Activated CD4-positive, alpha-beta T cell treated with anti-CD3 and anti-CD28 coated beads, Interleukin-2, amount 10 ng/mL, durations not matched to agents 24 days and 14 days (primary cell): ENCODE measurements at regions not wholly inside any gene's neighbourhood (a gene's known extent, or its start where the extent isn't known, plus 50 kb on each side); places are given as distances from the start of the nearest gene placed in this dataset.

Experiments used
- DNase-seq: peaks from one replicate; pipeline ENCODE4 v3.0.0; 2022
- H3K27ac Mint-ChIP-seq: one replicate; pipeline ENCODE4 v1.8.0; 2022; ENCODE audit warnings: mild to moderate bottlenecking, mixed read lengths
- H3K27me3 Mint-ChIP-seq: one replicate; pipeline ENCODE4 v1.8.0; 2022; ENCODE audit warnings: mixed read lengths
- H3K36me3 Mint-ChIP-seq: one replicate; pipeline ENCODE4 v1.8.0; 2022; ENCODE audit warnings: low read depth, mild to moderate bottlenecking, mixed read lengths
- H3K4me1 Mint-ChIP-seq: one replicate; pipeline ENCODE4 v1.8.0; 2021; ENCODE audit warnings: mixed read lengths
- H3K4me3 Mint-ChIP-seq: one replicate; pipeline ENCODE4 v1.8.0; 2022; ENCODE audit warnings: mild to moderate bottlenecking, moderate library complexity, mixed read lengths
- H3K9me3 Mint-ChIP-seq: one replicate; pipeline ENCODE4 v1.8.0; 2021; ENCODE audit warnings: mixed read lengths
- intact Hi-C: fragments of 100-400 bp; cut with micrococcal nuclease; formaldehyde crosslinking; loops from one replicate; pipeline ENCODE4 v1.15.1; 2023

GRCh38 chr19:33947265-33947964 lies 150.7 kb downstream of the KCTD15 start:
- DNase-seq: no peak
- Mint-ChIP-seq H3K4me3 (no peak overlapping the region), H3K27ac (no peak overlapping the region), H3K4me1 (no peaks in the 10 kb centered on the region), H3K27me3 (no peaks in the 10 kb centered on the region), H3K36me3 (no peaks in the 10 kb centered on the region), H3K9me3 (no peaks in the 10 kb centered on the region)
- intact Hi-C loops: no loop called here

- no peak overlapping the region for H3K4me3 Mint-ChIP-seq
- no peak for DNase-seq
- H3K36me3 Mint-ChIP-seq: no peaks in the 10 kb centered on the region
- no peaks in the 10 kb centered on the region for H3K9me3 Mint-ChIP-seq
- intact Hi-C loops: no loop called here
- H3K27me3 Mint-ChIP-seq: no peaks in the 10 kb centered on the region
- no peaks in the 10 kb centered on the region for H3K4me1 Mint-ChIP-seq
- no peak overlapping the region for H3K27ac Mint-ChIP-seq
Measured at GRCh38 chr19:33948651-33949335, 152.1 kb downstream of the KCTD15 start.

GRCh38 chr19:33950091-33950750 lies 153.6 kb downstream of the KCTD15 start:
- Mint-ChIP-seq H3K9me3 (no peaks in the 10 kb centered on the region), H3K27ac (no peak overlapping the region), H3K4me1 (no peaks in the 10 kb centered on the region), H3K36me3 (no peaks in the 10 kb centered on the region), H3K4me3 (no peak overlapping the region), H3K27me3 (no peaks in the 10 kb centered on the region)
- intact Hi-C loops: no loop called here
- no peak for DNase-seq

DNA sequence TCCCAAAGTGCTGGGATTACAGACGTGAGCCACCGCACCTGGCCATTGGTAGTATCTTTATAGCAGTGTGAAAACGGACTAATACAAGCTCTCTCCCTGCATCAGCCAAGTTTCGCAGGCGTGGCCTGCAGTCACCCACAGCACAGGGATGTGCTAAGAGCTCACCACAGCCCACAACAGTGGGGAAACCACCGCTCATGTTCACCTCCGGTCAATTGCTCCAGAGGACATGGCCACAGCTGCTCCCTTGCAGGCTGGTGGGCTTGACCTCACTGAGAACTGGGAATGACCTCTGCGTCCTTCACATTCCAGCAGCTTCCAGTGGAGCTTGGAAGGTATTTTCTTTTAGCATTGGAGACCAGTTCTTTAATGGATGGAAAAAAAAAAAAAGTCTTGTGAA lies 156.4 kb downstream of the KCTD15 start:
- Mint-ChIP-seq H3K9me3 (no peaks in the 10 kb centered on the region), H3K4me3 (no peak overlapping the region), H3K27ac (no peak overlapping the region), H3K27me3 (no peaks in the 10 kb centered on the region), H3K4me1 (no peaks in the 10 kb centered on the region), H3K36me3 (no peaks in the 10 kb centered on the region)
- DNase-seq: no peak
- intact Hi-C loops: no loop called here

DNA sequence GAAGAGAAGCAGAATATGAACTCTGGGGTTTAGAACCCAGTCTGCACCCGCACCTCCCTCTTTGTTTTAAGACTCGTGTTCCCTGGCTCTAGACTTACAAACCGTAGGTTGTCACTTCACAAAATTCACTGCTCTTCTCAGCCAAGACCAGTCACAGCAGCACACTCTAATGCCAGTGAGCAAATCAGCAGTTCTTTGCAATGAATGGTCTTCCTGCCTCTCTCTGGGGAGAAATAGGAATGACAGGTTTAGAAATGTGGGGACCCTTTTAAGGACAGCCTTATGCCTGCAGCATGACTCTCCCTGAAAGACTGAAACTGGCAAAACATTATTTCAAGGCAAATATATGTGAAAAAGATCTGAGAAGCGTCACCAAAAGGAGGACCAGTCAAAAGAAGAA lies 156.9 kb downstream of the KCTD15 start:
- Mint-ChIP-seq H3K36me3 (no peaks in the 10 kb centered on the region), H3K9me3 (no peaks in the 10 kb centered on the region), H3K4me1 (no peaks in the 10 kb centered on the region), H3K4me3 (no peak overlapping the region), H3K27ac (no peak overlapping the region), H3K27me3 (no peaks in the 10 kb centered on the region)
- DNase-seq: no peak
- intact Hi-C loops: no loop called here

DNA sequence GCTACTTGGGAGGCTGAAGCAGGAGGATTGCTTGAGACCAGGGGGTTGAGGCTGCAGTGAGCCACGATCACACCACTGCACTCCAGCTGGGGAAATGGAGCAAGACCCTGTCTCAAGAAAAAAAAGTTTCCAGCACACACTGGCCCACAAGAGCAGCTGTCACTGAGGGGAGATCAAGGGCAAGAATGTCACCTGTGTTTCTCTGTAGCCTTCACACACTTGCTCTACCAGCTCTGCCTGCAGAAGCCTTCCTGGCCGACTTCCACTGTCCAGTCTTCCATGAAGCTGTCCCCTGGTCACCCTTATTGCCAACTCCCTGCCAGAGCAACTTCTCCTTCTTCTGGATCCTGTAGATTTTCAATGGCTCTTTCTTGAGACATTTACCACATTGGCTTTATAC lies 158.0 kb downstream of the KCTD15 start:
- no peak for DNase-seq
- Mint-ChIP-seq H3K27me3 (no peaks in the 10 kb centered on the region), H3K4me1 (no peaks in the 10 kb centered on the region), H3K27ac (no peak overlapping the region), H3K4me3 (no peak overlapping the region), H3K36me3 (no peaks in the 10 kb centered on the region), H3K9me3 (no peaks in the 10 kb centered on the region)
- intact Hi-C loops: no loop called here

GRCh38 chr19:33956941-33957340 lies 160.3 kb downstream of the KCTD15 start:
- intact Hi-C loops: no loop called here
- H3K27ac Mint-ChIP-seq: no peak overlapping the region
- no peak overlapping the region for H3K4me3 Mint-ChIP-seq
- DNase-seq: no peak
- H3K36me3 Mint-ChIP-seq: no peaks in the 10 kb centered on the region
- no peaks in the 10 kb centered on the region for H3K9me3 Mint-ChIP-seq
- no peaks in the 10 kb centered on the region for H3K4me1 Mint-ChIP-seq
- no peaks in the 10 kb centered on the region for H3K27me3 Mint-ChIP-seq

DNA sequence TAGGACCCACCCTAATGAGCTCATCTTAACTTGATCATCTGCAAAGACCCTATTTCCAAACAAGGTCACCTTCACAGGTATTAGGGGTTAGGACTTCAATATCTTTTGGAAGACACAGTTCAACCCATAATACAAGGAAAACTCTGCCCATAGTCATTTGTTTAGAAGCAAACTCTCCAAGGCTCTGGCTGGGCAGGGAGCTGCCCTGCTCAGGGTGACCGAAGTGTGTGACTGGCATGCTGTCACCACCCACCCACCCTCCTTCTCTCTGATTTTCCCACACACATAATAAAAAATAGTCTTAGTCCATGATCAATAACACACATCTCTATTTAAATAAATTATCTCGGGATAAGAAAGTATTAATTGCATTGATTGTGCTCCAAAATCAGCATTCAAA lies 161.1 kb downstream of the KCTD15 start:
- Mint-ChIP-seq H3K27me3 (no peaks in the 10 kb centered on the region), H3K4me3 (no peak overlapping the region), H3K27ac (no peak overlapping the region), H3K36me3 (no peaks in the 10 kb centered on the region), H3K9me3 (no peaks in the 10 kb centered on the region), H3K4me1 (no peaks in the 10 kb centered on the region)
- intact Hi-C loops: no loop called here
- DNase-seq: no peak

DNA sequence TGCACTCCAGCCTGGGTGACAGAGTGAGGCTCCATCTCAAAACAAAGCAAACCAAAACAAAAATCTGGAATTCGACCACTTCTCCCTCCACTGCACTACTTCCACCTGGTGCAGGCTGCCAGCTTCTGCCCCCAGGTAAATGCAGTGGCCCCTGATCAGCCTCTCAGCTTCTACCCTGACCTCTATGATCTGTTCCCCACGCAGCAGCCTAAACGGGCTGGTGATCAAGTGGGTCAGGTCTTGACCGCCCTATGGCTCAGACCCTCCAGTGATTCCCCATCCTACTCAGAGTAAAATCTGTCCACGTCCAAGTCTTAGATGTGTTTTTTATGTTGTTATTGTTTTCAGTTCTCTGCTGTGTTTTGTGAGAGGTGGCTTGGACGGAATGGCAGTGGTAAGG lies 163.9 kb downstream of the KCTD15 start:
- intact Hi-C loops: no loop called here
- Mint-ChIP-seq H3K4me3 (no peak overlapping the region), H3K4me1 (no peaks in the 10 kb centered on the region), H3K27me3 (no peaks in the 10 kb centered on the region), H3K9me3 (no peaks in the 10 kb centered on the region), H3K36me3 (no peaks in the 10 kb centered on the region), H3K27ac (no peak overlapping the region)
- DNase-seq: no peak

GRCh38 chr19:33962161-33962560 lies 165.5 kb downstream of the KCTD15 start:
- intact Hi-C loops: no loop called here
- H3K36me3 Mint-ChIP-seq: no peaks in the 10 kb centered on the region
- no peak overlapping the region for H3K4me3 Mint-ChIP-seq
- H3K27ac Mint-ChIP-seq: no peak overlapping the region
- no peak for DNase-seq
- no peaks in the 10 kb centered on the region for H3K9me3 Mint-ChIP-seq
- H3K4me1 Mint-ChIP-seq: no peaks in the 10 kb centered on the region
- no peaks in the 10 kb centered on the region for H3K27me3 Mint-ChIP-seq

GRCh38 chr19:33963514-33963913 lies 166.8 kb downstream of the KCTD15 start:
- no peak for DNase-seq
- Mint-ChIP-seq H3K27ac (no peak overlapping the region), H3K4me3 (no peak overlapping the region), H3K9me3 (no peaks in the 10 kb centered on the region), H3K36me3 (no peaks in the 10 kb centered on the region), H3K4me1 (no peaks in the 10 kb centered on the region), H3K27me3 (no peaks in the 10 kb centered on the region)
- intact Hi-C loops: no loop called here

GRCh38 chr19:33971073-33971472 lies 174.4 kb downstream of the KCTD15 start:
- Mint-ChIP-seq H3K9me3 (peaks cover 10% of the 10 kb centered on the region), H3K27me3 (peaks cover 2% of the 10 kb centered on the region), H3K4me1 (no peaks in the 10 kb centered on the region), H3K27ac (no peak overlapping the region), H3K36me3 (no peaks in the 10 kb centered on the region), H3K4me3 (no peak overlapping the region)
- no peak for DNase-seq
- intact Hi-C loops: no loop called here

- Mint-ChIP-seq H3K9me3 (no peaks in the 10 kb centered on the region), H3K4me1 (no peaks in the 10 kb centered on the region), H3K27ac (no peak overlapping the region), H3K27me3 (no peaks in the 10 kb centered on the region), H3K36me3 (no peaks in the 10 kb centered on the region), H3K4me3 (no peak overlapping the region)
- intact Hi-C loops: no loop called here
- peak; percentile 34 for DNase-seq
Measured at GRCh38 chr19:33977756-33978685, 181.4 kb downstream of the KCTD15 start.

GRCh38 chr19:33982706-33983105 lies 186.0 kb downstream of the KCTD15 start:
- Mint-ChIP-seq H3K27me3 (no peaks in the 10 kb centered on the region), H3K4me1 (no peaks in the 10 kb centered on the region), H3K27ac (no peak overlapping the region), H3K9me3 (peaks cover 4% of the 10 kb centered on the region), H3K4me3 (no peak overlapping the region), H3K36me3 (no peaks in the 10 kb centered on the region)
- intact Hi-C loops: no loop called here
- DNase-seq: no peak
